Esophagus muscularis mucosa (tissue), 3 donors: ENCODE measurements at regions not wholly inside any gene's neighbourhood (a gene's known extent, or its start where the extent isn't known, plus 50 kb on each side); places are given as distances from the start of the nearest gene placed in this dataset.

Source experiments
- POLR2A ChIP-seq: fragments of 450-650 bp; IDR thresholded peaks from one replicate; pipeline ENCODE4 v1.6.1; 2017; ENCODE audit warnings: antibody characterized with exemption, moderate library complexity, mild to moderate bottlenecking, low read depth
- TF ChIP-seq, protein P1 (sequence below), 3 experiments: fragments of 200-600 bp in 2 of 3; fragments of 450-650 bp in 1 of 3; sonication (generic) in 2 of 3; IDR thresholded peaks; one replicate each; pipeline ENCODE4 v1.5.1; 2017 to 2019; ENCODE audit warnings: antibody characterized with exemption in 3 of 3, mild to moderate bottlenecking in 2 of 3, moderate library complexity in 1 of 3

DNA sequence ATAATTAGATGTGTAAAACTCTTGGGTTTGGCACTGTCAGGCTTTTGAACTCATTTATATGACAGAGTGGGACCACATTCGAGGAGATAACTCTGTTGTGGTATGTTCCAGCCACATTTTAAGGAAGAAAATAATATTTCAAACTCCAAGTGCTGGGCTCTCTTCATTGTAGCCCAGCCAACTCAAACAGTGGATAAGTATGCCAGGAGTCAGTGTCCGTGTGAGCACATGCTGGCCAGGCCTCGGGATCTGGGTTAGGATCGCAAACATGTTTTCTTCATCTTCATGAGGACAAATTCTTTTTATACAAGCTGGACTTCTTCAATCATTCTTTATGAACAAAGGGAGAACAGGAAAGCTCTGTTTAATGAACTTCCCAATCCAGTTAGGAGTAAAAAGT, 497.5 kb downstream of the MAFB start:
- TF ChIP-seq, protein P1, sequence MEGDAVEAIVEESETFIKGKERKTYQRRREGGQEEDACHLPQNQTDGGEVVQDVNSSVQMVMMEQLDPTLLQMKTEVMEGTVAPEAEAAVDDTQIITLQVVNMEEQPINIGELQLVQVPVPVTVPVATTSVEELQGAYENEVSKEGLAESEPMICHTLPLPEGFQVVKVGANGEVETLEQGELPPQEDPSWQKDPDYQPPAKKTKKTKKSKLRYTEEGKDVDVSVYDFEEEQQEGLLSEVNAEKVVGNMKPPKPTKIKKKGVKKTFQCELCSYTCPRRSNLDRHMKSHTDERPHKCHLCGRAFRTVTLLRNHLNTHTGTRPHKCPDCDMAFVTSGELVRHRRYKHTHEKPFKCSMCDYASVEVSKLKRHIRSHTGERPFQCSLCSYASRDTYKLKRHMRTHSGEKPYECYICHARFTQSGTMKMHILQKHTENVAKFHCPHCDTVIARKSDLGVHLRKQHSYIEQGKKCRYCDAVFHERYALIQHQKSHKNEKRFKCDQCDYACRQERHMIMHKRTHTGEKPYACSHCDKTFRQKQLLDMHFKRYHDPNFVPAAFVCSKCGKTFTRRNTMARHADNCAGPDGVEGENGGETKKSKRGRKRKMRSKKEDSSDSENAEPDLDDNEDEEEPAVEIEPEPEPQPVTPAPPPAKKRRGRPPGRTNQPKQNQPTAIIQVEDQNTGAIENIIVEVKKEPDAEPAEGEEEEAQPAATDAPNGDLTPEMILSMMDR (IDR thresholded peaks at IDR 0.05) = no peak
- no peak for TF ChIP-seq POLR2A
